ENCODE measurements at regions not wholly inside any gene's neighbourhood (a gene's known extent, or its start where the extent isn't known, plus 50 kb on each side); places are given as distances from the start of the nearest gene placed in this dataset.

GRCh38 chr7:22571766-22572165 lies 71.8 kb upstream of the STEAP1B start:
- no peak for DNase-seq
- Histone ChIP-seq H3K4me1 (no peaks in the 10 kb centered on the region), H3K36me3 (ENCODE audit: low read depth, missing control alignments) (no peaks in the 10 kb centered on the region), H3K27me3 (no peaks in the 10 kb centered on the region), H3K27ac (no peak overlapping the region), H3K9me3 (no peaks in the 10 kb centered on the region), H3K4me3 (no peak overlapping the region)
- intact Hi-C loops (cut with DNase I; ENCODE audit: low total_unique reads) = no loop called here
- 88 to 95% methylated on average over 4 of the region's 4 CpGs for WGBS, 2 donors
- no peak for TF ChIP-seq POLR2A (IDR thresholded peaks at IDR 0.05)
- TF ChIP-seq, protein P1, sequence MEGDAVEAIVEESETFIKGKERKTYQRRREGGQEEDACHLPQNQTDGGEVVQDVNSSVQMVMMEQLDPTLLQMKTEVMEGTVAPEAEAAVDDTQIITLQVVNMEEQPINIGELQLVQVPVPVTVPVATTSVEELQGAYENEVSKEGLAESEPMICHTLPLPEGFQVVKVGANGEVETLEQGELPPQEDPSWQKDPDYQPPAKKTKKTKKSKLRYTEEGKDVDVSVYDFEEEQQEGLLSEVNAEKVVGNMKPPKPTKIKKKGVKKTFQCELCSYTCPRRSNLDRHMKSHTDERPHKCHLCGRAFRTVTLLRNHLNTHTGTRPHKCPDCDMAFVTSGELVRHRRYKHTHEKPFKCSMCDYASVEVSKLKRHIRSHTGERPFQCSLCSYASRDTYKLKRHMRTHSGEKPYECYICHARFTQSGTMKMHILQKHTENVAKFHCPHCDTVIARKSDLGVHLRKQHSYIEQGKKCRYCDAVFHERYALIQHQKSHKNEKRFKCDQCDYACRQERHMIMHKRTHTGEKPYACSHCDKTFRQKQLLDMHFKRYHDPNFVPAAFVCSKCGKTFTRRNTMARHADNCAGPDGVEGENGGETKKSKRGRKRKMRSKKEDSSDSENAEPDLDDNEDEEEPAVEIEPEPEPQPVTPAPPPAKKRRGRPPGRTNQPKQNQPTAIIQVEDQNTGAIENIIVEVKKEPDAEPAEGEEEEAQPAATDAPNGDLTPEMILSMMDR (IDR thresholded peaks at IDR 0.05) = no peak

GRCh38 chr7:22569586-22570321 lies 69.8 kb upstream of the STEAP1B start:
- Histone ChIP-seq H3K27ac (no peak overlapping the region), H3K27me3 (no peaks in the 10 kb centered on the region), H3K4me1 (no peaks in the 10 kb centered on the region), H3K4me3 (no peak overlapping the region), H3K9me3 (no peaks in the 10 kb centered on the region), H3K36me3 (ENCODE audit: low read depth, missing control alignments) (no peaks in the 10 kb centered on the region)
- TF ChIP-seq POLR2A (IDR thresholded peaks at IDR 0.05) = no peak
- TF ChIP-seq, protein P1 (IDR thresholded peaks at IDR 0.05) = no peak
- intact Hi-C loops (cut with DNase I; ENCODE audit: low total_unique reads) = no loop called here
- DNase-seq = no peak
- WGBS, 2 donors = 76 to 81% methylated on average over 11 of the region's 11 CpGs

- TF ChIP-seq, protein P1 (IDR thresholded peaks at IDR 0.05) = no peak
- no peak for TF ChIP-seq POLR2A (IDR thresholded peaks at IDR 0.05)
- H3K36me3 ChIP-seq (ENCODE audit: low read depth, missing control alignments) = no peaks in the 10 kb centered on the region
- no peaks in the 10 kb centered on the region for H3K27me3 ChIP-seq
- DNase-seq = no peak
- WGBS, 2 donors = 89 to 95% methylated on average over 4 of the region's 4 CpGs
- H3K9me3 ChIP-seq = no peaks in the 10 kb centered on the region
- intact Hi-C loops (cut with DNase I; ENCODE audit: low total_unique reads) = no loop called here
- no peak overlapping the region for H3K4me3 ChIP-seq
- no peak overlapping the region for H3K27ac ChIP-seq
- peaks cover 13% of the 10 kb centered on the region for H3K4me1 ChIP-seq
Measured at GRCh38 chr7:22566592-22566991, 66.6 kb upstream of the STEAP1B start.

- Histone ChIP-seq H3K27me3 (no peaks in the 10 kb centered on the region), H3K9me3 (no peaks in the 10 kb centered on the region), H3K36me3 (ENCODE audit: low read depth, missing control alignments) (no peaks in the 10 kb centered on the region), H3K4me3 (no peak overlapping the region), H3K4me1 (peaks cover 17% of the 10 kb centered on the region), H3K27ac (no peak overlapping the region)
- no peak for DNase-seq
- intact Hi-C loops (cut with DNase I; ENCODE audit: low total_unique reads) = no loop called here
- TF ChIP-seq, protein P1 (IDR thresholded peaks at IDR 0.05) = no peak
- TF ChIP-seq POLR2A (IDR thresholded peaks at IDR 0.05) = no peak
- WGBS, 2 donors = 82 to 89% methylated on average over 4 of the region's 4 CpGs
Measured at GRCh38 chr7:22566176-22566575, 66.2 kb upstream of the STEAP1B start.

- WGBS, 2 donors = 64 to 70% methylated on average over 1 of the region's 1 CpG
- H3K36me3 ChIP-seq (ENCODE audit: low read depth, missing control alignments) = no peaks in the 10 kb centered on the region
- intact Hi-C loops (cut with DNase I; ENCODE audit: low total_unique reads) = no loop called here
- H3K9me3 ChIP-seq = no peaks in the 10 kb centered on the region
- no peak overlapping the region for H3K27ac ChIP-seq
- no peaks in the 10 kb centered on the region for H3K27me3 ChIP-seq
- no peak for DNase-seq
- no peak overlapping the region for H3K4me3 ChIP-seq
- peaks cover 21% of the 10 kb centered on the region for H3K4me1 ChIP-seq
- no peak for TF ChIP-seq POLR2A (IDR thresholded peaks at IDR 0.05)
- TF ChIP-seq, protein P1 (IDR thresholded peaks at IDR 0.05) = no peak
Measured at GRCh38 chr7:22565315-22565811, 65.4 kb upstream of the STEAP1B start.
